BE2C (cell line): ENCODE measurements at regions not wholly inside any gene's neighbourhood (a gene's known extent, or its start where the extent isn't known, plus 50 kb on each side); places are given as distances from the start of the nearest gene placed in this dataset.
"Not testable (repeated sequence)": the region's sequence is repeated elsewhere in the genome, so short reads cannot be mapped to it uniquely, and the experiment has no call there.

Experiments
- DNase-seq: peaks from one replicate; pipeline ENCODE4 v3.0.0-alpha.2; 2020
- H3K27me3 ChIP-seq: fragments of 250-450 bp; sonication (Bioruptor Pico); 2 replicates; pipeline ENCODE4 v1.5.1; 2020; ENCODE audit warnings: mild to moderate bottlenecking
- H3K36me3 ChIP-seq: fragments of 250-450 bp; sonication (Bioruptor Pico); 2 replicates; pipeline ENCODE4 v1.5.1; 2020; ENCODE audit warnings: mild to moderate bottlenecking
- H3K4me1 ChIP-seq: fragments of 250-450 bp; sonication (Bioruptor Pico); 2 replicates; pipeline ENCODE4 v1.5.1; 2020
- H3K4me3 ChIP-seq: 2 replicates; pipeline ENCODE4 v1.5.1; 2011; ENCODE audit warnings: low read depth, low read length
- H3K9me3 ChIP-seq: fragments of 250-450 bp; sonication (Bioruptor Pico); 2 replicates; pipeline ENCODE4 v1.5.1; 2020
- CTCF ChIP-seq: IDR thresholded peaks from 2 replicates; pipeline ENCODE4 v1.5.1; 2012; ENCODE audit warnings: mild to moderate bottlenecking, low read depth, low read length

- Histone ChIP-seq H3K4me1 (no peaks in the 10 kb centered on the region), H3K27me3 (peaks cover 9% of the 10 kb centered on the region; the same call in 1 of the 2 replicates), H3K36me3 (no peaks in the 10 kb centered on the region), H3K9me3 (no peaks in the 10 kb centered on the region), H3K4me3 (no peak overlapping the region)
- DNase-seq, result no peak
- TF ChIP-seq CTCF, result no peak
These were observed 67.7 kb upstream of the STC2 start for GRCh38 chr5:173395933-173396308.

GRCh38 chr5:173395257-173395932, 67.2 kb upstream of the STC2 start:
- no peak for DNase-seq
- TF ChIP-seq CTCF, result peak; percentile 19; the same call in 1 of the 2 replicates
- no peak overlapping the region for H3K4me3 ChIP-seq
- no peaks in the 10 kb centered on the region for H3K36me3 ChIP-seq
- no peaks in the 10 kb centered on the region for H3K4me1 ChIP-seq
- H3K9me3 ChIP-seq, result no peaks in the 10 kb centered on the region
- peaks cover 9% of the 10 kb centered on the region; the same call in 1 of the 2 replicates for H3K27me3 ChIP-seq

- no peak for TF ChIP-seq CTCF
- H3K4me3 ChIP-seq, result no peak overlapping the region
- H3K9me3 ChIP-seq, result no peaks in the 10 kb centered on the region
- no peaks in the 10 kb centered on the region for H3K36me3 ChIP-seq
- H3K4me1 ChIP-seq, result no peaks in the 10 kb centered on the region
- DNase-seq, result no peak
- peaks cover 9% of the 10 kb centered on the region; the same call in 1 of the 2 replicates for H3K27me3 ChIP-seq
These were observed 66.5 kb upstream of the STC2 start for GRCh38 chr5:173394701-173395100.

- Histone ChIP-seq H3K27me3 (peaks cover 5% of the 10 kb centered on the region; the same call in 1 of the 2 replicates), H3K4me1 (no peaks in the 10 kb centered on the region), H3K36me3 (no peaks in the 10 kb centered on the region), H3K9me3 (peaks cover 3% of the 10 kb centered on the region), H3K4me3 (no peak overlapping the region)
- DNase-seq, result no peak
- TF ChIP-seq CTCF, result no peak
These were observed 64.0 kb upstream of the STC2 start for GRCh38 chr5:173392172-173392571.

- H3K27me3 ChIP-seq, result peaks cover 5% of the 10 kb centered on the region; the same call in 1 of the 2 replicates
- H3K4me1 ChIP-seq, result no peaks in the 10 kb centered on the region
- no peak for TF ChIP-seq CTCF
- H3K4me3 ChIP-seq, result no peak overlapping the region
- DNase-seq, result no peak
- peaks cover 3% of the 10 kb centered on the region for H3K9me3 ChIP-seq
- no peaks in the 10 kb centered on the region for H3K36me3 ChIP-seq
These were observed 62.8 kb upstream of the STC2 start for GRCh38 chr5:173391031-173391430.

GRCh38 chr5:173387293-173387692, 59.1 kb upstream of the STC2 start:
- not testable (repeated sequence) for H3K27me3 ChIP-seq, DNase-seq

More at GRCh38 chr5:173387293-173387692, 59.1 kb upstream of the STC2 start:
- not testable (repeated sequence) for H3K4me1 ChIP-seq, H3K4me3 ChIP-seq, H3K36me3 ChIP-seq, H3K9me3 ChIP-seq
